Osteocyte (in vitro differentiated cells): ENCODE measurements at regions not wholly inside any gene's neighbourhood (a gene's known extent, or its start where the extent isn't known, plus 50 kb on each side); places are given as distances from the start of the nearest gene placed in this dataset.

Experiments
- DNase-seq: peaks from one replicate; pipeline ENCODE4 v3.0.0; 2021; ENCODE audit warnings: mixed read lengths; ENCODE audit not compliant: unreplicated experiment; ENCODE audit errors: extremely low spot score
- H3K27ac Mint-ChIP-seq: one replicate; pipeline ENCODE4 v1.8.0; 2021; ENCODE audit warnings: mild to moderate bottlenecking, mixed read lengths; ENCODE audit not compliant: unreplicated experiment
- H3K27me3 Mint-ChIP-seq: one replicate; pipeline ENCODE4 v1.8.0; 2021; ENCODE audit warnings: mixed read lengths; ENCODE audit not compliant: unreplicated experiment
- H3K36me3 Mint-ChIP-seq: one replicate; pipeline ENCODE4 v1.8.0; 2021; ENCODE audit warnings: mixed read lengths; ENCODE audit not compliant: unreplicated experiment
- H3K4me1 Mint-ChIP-seq: one replicate; pipeline ENCODE4 v1.8.0; 2021; ENCODE audit warnings: mixed read lengths; ENCODE audit not compliant: unreplicated experiment
- H3K4me3 Mint-ChIP-seq: one replicate; pipeline ENCODE4 v1.8.0; 2021; ENCODE audit warnings: mild to moderate bottlenecking, moderate library complexity, mixed read lengths; ENCODE audit not compliant: unreplicated experiment
- H3K9me3 Mint-ChIP-seq: one replicate; pipeline ENCODE4 v1.8.0; 2021; ENCODE audit warnings: mixed read lengths; ENCODE audit not compliant: unreplicated experiment
- TF ChIP-seq, protein P1 (sequence below): fragments of 200-600 bp; sonication (generic); IDR thresholded peaks from 2 replicates; pipeline ENCODE4 v1.5.0; 2021; ENCODE audit warnings: antibody characterized with exemption, mild to moderate bottlenecking, moderate library complexity

GRCh38 chr5:173757403-173758209 is 130.5 kb upstream of the CPEB4 start:
- Mint-ChIP-seq H3K27me3 (no peaks in the 10 kb centered on the region), H3K27ac (no peak overlapping the region)

DNA sequence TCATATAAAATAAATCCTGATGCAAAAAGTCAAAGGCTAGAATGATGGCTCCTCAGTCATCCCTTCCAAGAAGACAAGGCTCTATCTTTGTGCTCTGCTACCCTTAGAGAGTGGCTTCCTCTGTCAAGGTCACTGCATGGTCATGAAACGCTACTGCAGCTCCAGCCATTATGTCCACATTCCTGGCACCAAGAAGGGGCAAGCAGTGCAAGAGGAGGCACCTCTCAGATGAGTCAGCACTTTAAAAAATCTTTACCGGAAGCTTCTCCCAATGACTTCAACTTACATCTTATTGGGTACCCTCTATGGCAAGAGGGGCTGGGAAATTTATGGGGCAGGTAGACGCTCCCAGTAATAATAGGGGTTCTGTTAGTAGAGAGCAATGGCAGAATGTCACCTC is 129.5 kb upstream of the CPEB4 start:
- H3K4me3 Mint-ChIP-seq: no peak overlapping the region
- H3K9me3 Mint-ChIP-seq: no peaks in the 10 kb centered on the region
- TF ChIP-seq, protein P1, sequence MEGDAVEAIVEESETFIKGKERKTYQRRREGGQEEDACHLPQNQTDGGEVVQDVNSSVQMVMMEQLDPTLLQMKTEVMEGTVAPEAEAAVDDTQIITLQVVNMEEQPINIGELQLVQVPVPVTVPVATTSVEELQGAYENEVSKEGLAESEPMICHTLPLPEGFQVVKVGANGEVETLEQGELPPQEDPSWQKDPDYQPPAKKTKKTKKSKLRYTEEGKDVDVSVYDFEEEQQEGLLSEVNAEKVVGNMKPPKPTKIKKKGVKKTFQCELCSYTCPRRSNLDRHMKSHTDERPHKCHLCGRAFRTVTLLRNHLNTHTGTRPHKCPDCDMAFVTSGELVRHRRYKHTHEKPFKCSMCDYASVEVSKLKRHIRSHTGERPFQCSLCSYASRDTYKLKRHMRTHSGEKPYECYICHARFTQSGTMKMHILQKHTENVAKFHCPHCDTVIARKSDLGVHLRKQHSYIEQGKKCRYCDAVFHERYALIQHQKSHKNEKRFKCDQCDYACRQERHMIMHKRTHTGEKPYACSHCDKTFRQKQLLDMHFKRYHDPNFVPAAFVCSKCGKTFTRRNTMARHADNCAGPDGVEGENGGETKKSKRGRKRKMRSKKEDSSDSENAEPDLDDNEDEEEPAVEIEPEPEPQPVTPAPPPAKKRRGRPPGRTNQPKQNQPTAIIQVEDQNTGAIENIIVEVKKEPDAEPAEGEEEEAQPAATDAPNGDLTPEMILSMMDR: no peak
- H3K27ac Mint-ChIP-seq: no peak overlapping the region
- H3K27me3 Mint-ChIP-seq: no peaks in the 10 kb centered on the region
- H3K36me3 Mint-ChIP-seq: no peaks in the 10 kb centered on the region
- no peak for DNase-seq
- peaks cover 37% of the 10 kb centered on the region for H3K4me1 Mint-ChIP-seq

More at GRCh38 chr5:173757403-173758209, 130.5 kb upstream of the CPEB4 start:
- TF ChIP-seq, protein P1: no peak
- H3K36me3 Mint-ChIP-seq: no peaks in the 10 kb centered on the region
- no peak overlapping the region for H3K4me3 Mint-ChIP-seq
- peaks cover 37% of the 10 kb centered on the region for H3K4me1 Mint-ChIP-seq
- no peaks in the 10 kb centered on the region for H3K9me3 Mint-ChIP-seq
- DNase-seq: no peak

DNA sequence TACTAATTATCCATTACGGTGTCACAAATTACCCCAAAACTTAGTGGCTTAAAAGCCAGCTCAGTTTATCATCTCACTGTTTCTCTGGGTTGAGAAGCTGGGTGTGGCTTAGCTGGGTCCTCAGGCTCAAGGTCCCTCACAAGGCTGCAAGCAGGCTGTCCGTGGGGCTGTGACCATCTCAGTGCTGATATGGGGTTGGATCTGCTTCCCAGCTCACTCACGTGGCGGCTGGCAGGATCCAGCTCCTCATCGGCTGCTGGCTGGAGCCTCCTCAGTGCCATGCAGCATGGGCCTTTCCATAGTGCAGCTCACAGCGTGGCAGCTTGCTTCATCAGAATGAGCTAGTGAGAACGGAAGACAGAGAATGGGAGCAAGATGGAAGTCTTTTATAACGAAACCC is 128.5 kb upstream of the CPEB4 start:
- Mint-ChIP-seq H3K36me3 (no peaks in the 10 kb centered on the region), H3K27ac (no peak overlapping the region), H3K4me3 (no peak overlapping the region), H3K4me1 (peaks cover 42% of the 10 kb centered on the region), H3K9me3 (no peaks in the 10 kb centered on the region), H3K27me3 (no peaks in the 10 kb centered on the region)
- no peak for DNase-seq
- TF ChIP-seq, protein P1: no peak

DNA sequence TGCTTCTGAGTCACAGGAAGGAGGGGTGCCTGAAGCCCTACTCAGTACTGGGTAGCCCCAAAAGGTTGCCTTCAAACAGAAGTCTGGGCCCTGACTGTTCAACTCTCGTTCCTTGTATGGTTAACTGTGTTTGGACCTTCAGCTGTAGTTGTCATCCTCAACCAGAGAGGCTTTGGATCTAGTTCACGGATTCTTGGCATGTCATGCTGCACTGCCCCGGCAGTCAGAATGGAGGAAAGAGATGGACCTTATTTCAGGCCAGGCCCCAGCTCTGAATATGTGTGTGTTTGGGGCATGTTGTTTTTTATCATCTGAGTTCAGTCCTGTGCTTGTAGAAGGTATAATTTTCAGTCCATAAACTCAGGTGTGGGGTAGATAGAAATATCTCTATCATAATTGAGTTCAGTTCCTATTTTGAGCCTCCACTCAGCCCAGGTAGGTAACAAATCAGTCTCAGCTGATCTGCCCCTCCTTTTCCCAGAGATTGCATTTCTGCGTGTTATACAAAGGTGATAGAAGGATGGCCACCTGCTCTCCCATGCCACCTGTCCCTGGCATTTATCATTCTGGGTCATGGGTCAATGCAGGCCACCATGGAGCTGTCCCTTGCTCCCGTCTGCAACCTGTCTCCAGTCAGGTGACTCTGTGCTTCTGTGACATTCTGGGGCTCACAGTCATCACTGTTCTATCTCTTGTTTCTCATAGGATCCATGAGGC is 127.5 kb upstream of the CPEB4 start:
- no peaks in the 10 kb centered on the region for H3K9me3 Mint-ChIP-seq
- TF ChIP-seq, protein P1: no peak
- peaks cover 48% of the 10 kb centered on the region for H3K4me1 Mint-ChIP-seq
- H3K27me3 Mint-ChIP-seq: no peaks in the 10 kb centered on the region
- H3K36me3 Mint-ChIP-seq: no peaks in the 10 kb centered on the region
- H3K27ac Mint-ChIP-seq: no peak overlapping the region
- H3K4me3 Mint-ChIP-seq: no peak overlapping the region
- DNase-seq: no peak

DNA sequence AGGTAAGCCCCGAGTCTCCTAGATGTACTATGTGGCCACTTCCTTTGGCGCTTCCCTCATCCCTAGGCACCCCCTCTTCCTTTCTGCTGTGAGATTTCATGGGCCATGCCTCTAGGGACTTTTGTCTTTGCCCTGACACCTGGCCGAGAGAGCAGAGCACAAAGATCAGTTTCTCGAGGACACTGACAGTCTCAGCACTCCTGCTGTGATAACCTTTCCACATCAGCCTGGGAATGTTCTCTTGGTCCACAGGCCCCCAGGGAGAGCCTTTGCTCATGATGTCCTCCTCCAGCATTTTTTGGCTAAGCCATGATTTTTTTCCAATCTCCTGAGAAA is 127.0 kb upstream of the CPEB4 start:
- H3K9me3 Mint-ChIP-seq: no peaks in the 10 kb centered on the region
- H3K4me3 Mint-ChIP-seq: no peak overlapping the region
- peaks cover 50% of the 10 kb centered on the region for H3K4me1 Mint-ChIP-seq
- TF ChIP-seq, protein P1: no peak
- H3K27ac Mint-ChIP-seq: no peak overlapping the region
- H3K27me3 Mint-ChIP-seq: no peaks in the 10 kb centered on the region
- H3K36me3 Mint-ChIP-seq: no peaks in the 10 kb centered on the region
- DNase-seq: no peak
